Stimulated activated CD4-positive, alpha-beta T cell treated with anti-CD3 and anti-CD28 coated beads, Interleukin-15, amount 100 ng/mL, for 48 hours (primary cell): ENCODE measurements at regions not wholly inside any gene's neighbourhood (a gene's known extent, or its start where the extent isn't known, plus 50 kb on each side); places are given as distances from the start of the nearest gene placed in this dataset.
"Not testable (repeated sequence)": the region's sequence is repeated elsewhere in the genome, so short reads cannot be mapped to it uniquely, and the experiment has no call there.

Source experiments
- DNase-seq, 2 donors: peaks; one replicate each; pipeline ENCODE4 v3.0.0-alpha.2; 2020; ENCODE audit warnings: low read depth in 2 of 2

GRCh38 chr6:10128721-10129120 is 286.2 kb downstream of the TFAP2A start:
- no peak for DNase-seq

GRCh38 chr6:10122164-10122563 is 292.7 kb downstream of the TFAP2A start:
- DNase-seq, result no peak

- DNase-seq, result no peak
Observed at GRCh38 chr6:10112871-10113549, 301.9 kb downstream of the TFAP2A start.

GRCh38 chr6:10111975-10112374 is 302.9 kb downstream of the TFAP2A start:
- no peak for DNase-seq

GRCh38 chr6:10101551-10102252 is 313.2 kb downstream of the TFAP2A start:
- no peak for DNase-seq

- DNase-seq, result no peak
Observed at GRCh38 chr6:10099529-10100140, 315.2 kb downstream of the TFAP2A start.

- DNase-seq, result no peak
Observed at GRCh38 chr6:10098756-10099528, 315.9 kb downstream of the TFAP2A start.

GRCh38 chr6:10093282-10093681 is 321.6 kb downstream of the TFAP2A start:
- DNase-seq, result no peak

- no peak for DNase-seq
Observed at GRCh38 chr6:10084111-10084986, 330.5 kb downstream of the TFAP2A start.

GRCh38 chr6:10082385-10082784 is 332.5 kb downstream of the TFAP2A start:
- no peak for DNase-seq

- no peak for DNase-seq
Observed at GRCh38 chr6:10081957-10082356, 332.9 kb downstream of the TFAP2A start.

GRCh38 chr6:10081075-10081474 is 333.8 kb downstream of the TFAP2A start:
- no peak for DNase-seq

GRCh38 chr6:10080561-10080960 is 334.3 kb downstream of the TFAP2A start:
- DNase-seq, result no peak

- DNase-seq, result no peak
Observed at GRCh38 chr6:10078581-10078980, 336.3 kb downstream of the TFAP2A start.

- DNase-seq, result not testable (repeated sequence)
Observed at GRCh38 chr6:10074726-10075125, 340.1 kb downstream of the TFAP2A start.

GRCh38 chr6:10073341-10073740 is 341.5 kb downstream of the TFAP2A start:
- DNase-seq, result no peak

- no peak for DNase-seq
Observed at GRCh38 chr6:10071631-10072220, 343.1 kb downstream of the TFAP2A start.

GRCh38 chr6:10060004-10060403 is 354.9 kb downstream of the TFAP2A start:
- DNase-seq, result no peak

GRCh38 chr6:10054672-10055071 is 360.2 kb downstream of the TFAP2A start:
- no peak for DNase-seq

GRCh38 chr6:10051283-10051682 is 363.6 kb downstream of the TFAP2A start:
- no peak for DNase-seq
